LNCAP (cell line): ENCODE measurements at regions not wholly inside any gene's neighbourhood (a gene's known extent, or its start where the extent isn't known, plus 50 kb on each side); places are given as distances from the start of the nearest gene placed in this dataset.

Source experiments
- TF ChIP-seq, protein P1 (sequence below): fragments of 450-650 bp; IDR thresholded peaks from 2 replicates; pipeline ENCODE4 v1.5.1; 2017; ENCODE audit warnings: mild to moderate bottlenecking

- TF ChIP-seq, protein P1, sequence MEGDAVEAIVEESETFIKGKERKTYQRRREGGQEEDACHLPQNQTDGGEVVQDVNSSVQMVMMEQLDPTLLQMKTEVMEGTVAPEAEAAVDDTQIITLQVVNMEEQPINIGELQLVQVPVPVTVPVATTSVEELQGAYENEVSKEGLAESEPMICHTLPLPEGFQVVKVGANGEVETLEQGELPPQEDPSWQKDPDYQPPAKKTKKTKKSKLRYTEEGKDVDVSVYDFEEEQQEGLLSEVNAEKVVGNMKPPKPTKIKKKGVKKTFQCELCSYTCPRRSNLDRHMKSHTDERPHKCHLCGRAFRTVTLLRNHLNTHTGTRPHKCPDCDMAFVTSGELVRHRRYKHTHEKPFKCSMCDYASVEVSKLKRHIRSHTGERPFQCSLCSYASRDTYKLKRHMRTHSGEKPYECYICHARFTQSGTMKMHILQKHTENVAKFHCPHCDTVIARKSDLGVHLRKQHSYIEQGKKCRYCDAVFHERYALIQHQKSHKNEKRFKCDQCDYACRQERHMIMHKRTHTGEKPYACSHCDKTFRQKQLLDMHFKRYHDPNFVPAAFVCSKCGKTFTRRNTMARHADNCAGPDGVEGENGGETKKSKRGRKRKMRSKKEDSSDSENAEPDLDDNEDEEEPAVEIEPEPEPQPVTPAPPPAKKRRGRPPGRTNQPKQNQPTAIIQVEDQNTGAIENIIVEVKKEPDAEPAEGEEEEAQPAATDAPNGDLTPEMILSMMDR, result no peak
These were observed 154.2 kb upstream of the SMAD3 start for GRCh38 chr15:66911131-66911700.

DNA sequence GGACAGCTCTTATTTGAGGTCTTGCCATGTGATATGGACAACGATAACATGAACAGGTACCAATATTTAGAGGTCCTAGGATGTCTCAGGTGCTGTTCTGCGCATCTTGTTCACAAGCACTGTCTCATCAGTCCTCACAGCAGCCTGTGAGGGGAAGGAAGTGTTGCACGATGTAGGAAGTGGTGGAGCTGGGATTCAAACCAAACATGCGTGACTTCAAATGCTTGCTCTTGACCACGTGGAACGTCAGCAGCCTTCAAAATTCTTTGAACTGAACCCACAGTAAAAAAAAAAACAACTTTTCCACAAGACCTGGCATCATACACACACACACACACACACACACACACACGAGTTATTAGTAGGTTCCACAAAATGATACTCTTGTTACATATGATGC, 153.4 kb upstream of the SMAD3 start:
- TF ChIP-seq, protein P1, result no peak

DNA sequence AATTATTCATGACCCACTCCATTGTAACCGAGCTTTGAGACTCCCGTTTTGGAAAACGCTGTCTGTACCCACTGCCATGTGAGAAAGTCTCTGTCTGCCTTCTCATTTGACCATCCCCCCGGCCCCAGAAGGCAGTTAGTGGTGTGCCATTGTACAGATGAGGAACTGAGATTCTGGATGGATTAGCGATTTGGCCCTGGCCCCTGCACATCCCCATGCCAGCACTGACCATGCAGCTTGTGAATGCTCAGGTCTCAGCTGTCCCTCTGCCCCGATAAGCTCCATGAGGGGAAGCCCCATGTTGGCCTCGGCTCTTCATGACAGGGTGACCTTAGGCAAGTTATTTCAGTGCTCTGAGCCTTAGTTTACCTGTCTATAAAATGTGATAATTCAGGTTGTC, 153.0 kb upstream of the SMAD3 start:
- TF ChIP-seq, protein P1, result no peak

GRCh38 chr15:66917904-66918448, 147.4 kb upstream of the SMAD3 start:
- TF ChIP-seq, protein P1, result no peak

DNA sequence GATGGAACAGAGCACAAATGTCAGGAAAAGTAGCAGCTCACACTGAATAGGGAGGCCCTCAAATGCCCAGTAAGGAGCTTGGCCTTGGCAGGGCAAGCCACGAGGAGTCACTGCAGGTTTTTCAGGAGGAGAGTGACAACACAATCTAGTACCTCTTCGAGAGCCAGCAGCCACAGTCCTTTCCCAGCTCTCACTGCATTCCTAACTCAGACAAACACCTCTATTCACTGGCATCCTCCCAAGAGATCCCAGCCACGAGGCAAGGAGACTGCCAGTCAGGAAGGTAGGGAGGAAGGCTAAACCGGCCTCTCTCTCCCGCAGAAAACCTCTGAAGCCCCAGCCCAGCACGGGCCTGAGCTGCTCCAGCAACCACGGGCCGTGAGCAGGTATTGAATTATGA, 146.0 kb upstream of the SMAD3 start:
- TF ChIP-seq, protein P1, result no peak

DNA sequence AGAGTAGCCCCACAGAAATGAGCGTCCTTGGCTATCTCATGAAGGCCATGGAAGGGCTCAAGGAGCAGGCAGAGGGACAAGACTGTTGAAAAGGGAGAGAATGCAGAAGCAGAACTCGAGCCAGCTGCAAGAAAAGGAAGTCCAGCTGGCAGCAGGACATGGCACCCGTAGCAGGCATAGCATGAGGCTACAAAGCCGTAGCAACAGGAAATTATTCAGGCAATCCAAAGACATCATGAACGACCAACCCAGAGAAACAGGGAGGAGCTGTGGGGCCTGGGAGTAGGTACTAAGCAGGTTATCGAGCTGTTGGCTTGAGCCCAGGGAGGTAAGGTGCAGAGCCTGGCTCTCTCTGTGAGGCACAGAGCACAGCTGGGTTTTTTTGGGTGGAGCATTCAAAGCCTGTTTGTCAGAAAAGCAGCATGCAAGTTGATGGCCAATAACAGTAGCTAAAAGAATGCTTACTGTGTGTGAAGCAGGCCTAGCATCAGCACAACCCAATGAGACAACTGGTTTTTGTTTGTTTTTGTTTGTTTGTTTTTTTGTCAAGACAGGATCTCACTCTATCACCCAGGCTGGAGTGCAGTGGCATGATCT, 144.0 kb upstream of the SMAD3 start:
- TF ChIP-seq, protein P1, result no peak

DNA sequence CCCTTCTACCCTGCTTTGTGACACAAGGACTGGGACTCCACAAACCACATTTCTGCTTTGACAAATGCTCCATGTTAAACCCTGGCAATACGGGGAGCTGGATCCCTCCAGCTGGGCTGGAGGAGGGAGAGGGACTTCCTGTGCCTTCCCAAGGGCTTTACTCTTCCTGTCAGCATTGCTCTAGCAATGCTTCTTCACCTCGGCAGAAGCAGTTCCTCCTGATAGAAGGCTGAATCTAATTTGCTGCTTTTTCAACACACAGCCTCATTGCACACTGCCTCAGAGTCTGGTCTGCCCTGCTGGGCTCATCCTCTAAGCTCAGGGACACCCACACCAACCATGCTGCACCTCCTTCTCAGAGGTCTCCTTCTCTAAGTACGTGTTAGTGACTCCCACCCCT, 142.8 kb upstream of the SMAD3 start:
- TF ChIP-seq, protein P1, result no peak
